ENCODE measurements at regions not wholly inside any gene's neighbourhood (a gene's known extent, or its start where the extent isn't known, plus 50 kb on each side); places are given as distances from the start of the nearest gene placed in this dataset.
"Not testable (repeated sequence)": the region's sequence is repeated elsewhere in the genome, so short reads cannot be mapped to it uniquely, and the experiment has no call there.

DNA sequence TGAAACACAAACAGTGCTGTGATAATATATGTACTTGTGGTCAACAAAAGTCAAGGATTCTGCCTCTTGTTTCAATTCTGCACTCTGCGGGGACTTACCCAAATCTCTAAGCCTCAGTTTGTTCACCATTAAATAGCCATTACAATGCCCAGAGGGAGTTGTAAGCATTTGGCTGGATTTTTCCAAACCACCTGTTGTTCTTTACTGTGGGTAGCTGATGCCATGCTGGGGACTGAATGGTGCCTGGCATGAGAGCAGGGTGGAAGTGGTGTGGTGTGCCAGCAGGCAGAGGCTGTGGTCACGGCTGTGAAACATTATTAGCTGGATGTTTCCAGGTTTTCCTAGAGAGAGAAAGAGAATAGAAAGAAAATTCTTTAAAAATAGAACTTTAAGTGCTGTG is 60.7 kb upstream of the PAK3 start:
- intact Hi-C loops (cut with micrococcal nuclease; ENCODE audit: unreplicated experiment) (no loop called here), in situ Hi-C loops (cut with HindIII; ENCODE audit: low pct_unique_long_range_greater_than_20kb, low sequenced_read_pairs) (no loop called here)
- ChIA-PET POLR2A (no interaction called here), CTCF (no interaction called here)
- Histone ChIP-seq H3K4me1 (ENCODE audit: control insufficient read depth, insufficient read depth, low read length) (no peaks in the 10 kb centered on the region), H3K9me3 (ENCODE audit: control insufficient read depth, insufficient read depth, low read depth, low read length) (no peaks in the 10 kb centered on the region), H3K4me3 (ENCODE audit: low read depth in 2 of 2, low read length in 2 of 2) (no peak overlapping the region), H3K36me3 (ENCODE audit: control insufficient read depth, insufficient read depth, low read length) (no peaks in the 10 kb centered on the region), H3K27ac (ENCODE audit: low read length) (no peak overlapping the region), H3K27me3 (ENCODE audit: control insufficient read depth, insufficient read depth, low read length) (no peaks in the 10 kb centered on the region)
- ATAC-seq (no peak), DNase-seq (ENCODE audit: low read depth, low spot score) (no peak)
- no TSS peak for BruUV-seq (replicated peaks)
- TF ChIP-seq, protein P1, sequence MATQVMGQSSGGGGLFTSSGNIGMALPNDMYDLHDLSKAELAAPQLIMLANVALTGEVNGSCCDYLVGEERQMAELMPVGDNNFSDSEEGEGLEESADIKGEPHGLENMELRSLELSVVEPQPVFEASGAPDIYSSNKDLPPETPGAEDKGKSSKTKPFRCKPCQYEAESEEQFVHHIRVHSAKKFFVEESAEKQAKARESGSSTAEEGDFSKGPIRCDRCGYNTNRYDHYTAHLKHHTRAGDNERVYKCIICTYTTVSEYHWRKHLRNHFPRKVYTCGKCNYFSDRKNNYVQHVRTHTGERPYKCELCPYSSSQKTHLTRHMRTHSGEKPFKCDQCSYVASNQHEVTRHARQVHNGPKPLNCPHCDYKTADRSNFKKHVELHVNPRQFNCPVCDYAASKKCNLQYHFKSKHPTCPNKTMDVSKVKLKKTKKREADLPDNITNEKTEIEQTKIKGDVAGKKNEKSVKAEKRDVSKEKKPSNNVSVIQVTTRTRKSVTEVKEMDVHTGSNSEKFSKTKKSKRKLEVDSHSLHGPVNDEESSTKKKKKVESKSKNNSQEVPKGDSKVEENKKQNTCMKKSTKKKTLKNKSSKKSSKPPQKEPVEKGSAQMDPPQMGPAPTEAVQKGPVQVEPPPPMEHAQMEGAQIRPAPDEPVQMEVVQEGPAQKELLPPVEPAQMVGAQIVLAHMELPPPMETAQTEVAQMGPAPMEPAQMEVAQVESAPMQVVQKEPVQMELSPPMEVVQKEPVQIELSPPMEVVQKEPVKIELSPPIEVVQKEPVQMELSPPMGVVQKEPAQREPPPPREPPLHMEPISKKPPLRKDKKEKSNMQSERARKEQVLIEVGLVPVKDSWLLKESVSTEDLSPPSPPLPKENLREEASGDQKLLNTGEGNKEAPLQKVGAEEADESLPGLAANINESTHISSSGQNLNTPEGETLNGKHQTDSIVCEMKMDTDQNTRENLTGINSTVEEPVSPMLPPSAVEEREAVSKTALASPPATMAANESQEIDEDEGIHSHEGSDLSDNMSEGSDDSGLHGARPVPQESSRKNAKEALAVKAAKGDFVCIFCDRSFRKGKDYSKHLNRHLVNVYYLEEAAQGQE (IDR thresholded peaks at IDR 0.05; ENCODE audit: insufficient read depth in 1 of 2, low read depth in 2 of 2, low read length in 1 of 2), result no peak
- TF ChIP-seq TCF7L2 (IDR thresholded peaks at IDR 0.05; ENCODE audit: low read depth, low read length), result no peak
- no peak for TF ChIP-seq POLR2AphosphoS5 (IDR thresholded peaks at IDR 0.05; ENCODE audit: low read depth, low read length)
- no peak for TF ChIP-seq SIN3A (IDR thresholded peaks at IDR 0.05; ENCODE audit: borderline replicate concordance, insufficient read depth, low read depth, low read length)
- TF ChIP-seq, protein P2, sequence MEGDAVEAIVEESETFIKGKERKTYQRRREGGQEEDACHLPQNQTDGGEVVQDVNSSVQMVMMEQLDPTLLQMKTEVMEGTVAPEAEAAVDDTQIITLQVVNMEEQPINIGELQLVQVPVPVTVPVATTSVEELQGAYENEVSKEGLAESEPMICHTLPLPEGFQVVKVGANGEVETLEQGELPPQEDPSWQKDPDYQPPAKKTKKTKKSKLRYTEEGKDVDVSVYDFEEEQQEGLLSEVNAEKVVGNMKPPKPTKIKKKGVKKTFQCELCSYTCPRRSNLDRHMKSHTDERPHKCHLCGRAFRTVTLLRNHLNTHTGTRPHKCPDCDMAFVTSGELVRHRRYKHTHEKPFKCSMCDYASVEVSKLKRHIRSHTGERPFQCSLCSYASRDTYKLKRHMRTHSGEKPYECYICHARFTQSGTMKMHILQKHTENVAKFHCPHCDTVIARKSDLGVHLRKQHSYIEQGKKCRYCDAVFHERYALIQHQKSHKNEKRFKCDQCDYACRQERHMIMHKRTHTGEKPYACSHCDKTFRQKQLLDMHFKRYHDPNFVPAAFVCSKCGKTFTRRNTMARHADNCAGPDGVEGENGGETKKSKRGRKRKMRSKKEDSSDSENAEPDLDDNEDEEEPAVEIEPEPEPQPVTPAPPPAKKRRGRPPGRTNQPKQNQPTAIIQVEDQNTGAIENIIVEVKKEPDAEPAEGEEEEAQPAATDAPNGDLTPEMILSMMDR (IDR thresholded peaks at IDR 0.05), result no peak

DNA sequence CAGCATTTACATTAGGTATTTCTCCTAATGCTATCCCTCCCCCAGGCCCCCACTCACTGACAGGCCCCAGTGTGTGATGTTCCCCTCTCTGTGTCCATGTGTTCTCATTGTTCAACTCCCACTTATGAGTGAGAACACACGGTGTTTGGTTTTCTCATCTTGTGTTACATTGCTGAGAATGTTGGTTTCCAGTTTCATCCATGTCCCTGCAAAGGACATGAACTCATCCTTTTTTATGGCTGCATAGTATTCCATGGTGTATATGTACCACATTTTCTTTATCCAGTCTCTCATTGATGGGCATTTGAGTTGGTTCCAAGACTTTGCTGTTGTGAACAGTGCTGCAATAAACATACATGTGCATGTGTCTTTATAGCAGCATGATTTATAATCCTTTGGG is 73.0 kb upstream of the PAK3 start:
- POLR2A ChIA-PET; H3K9me3 ChIP-seq (ENCODE audit: control insufficient read depth, insufficient read depth, low read depth, low read length); ATAC-seq; intact Hi-C loops (cut with micrococcal nuclease; ENCODE audit: unreplicated experiment); DNase-seq (ENCODE audit: low read depth, low spot score); H3K27ac ChIP-seq (ENCODE audit: low read length); H3K27me3 ChIP-seq (ENCODE audit: control insufficient read depth, insufficient read depth, low read length); in situ Hi-C loops (cut with HindIII; ENCODE audit: low pct_unique_long_range_greater_than_20kb, low sequenced_read_pairs); H3K4me3 ChIP-seq (ENCODE audit: low read depth in 2 of 2, low read length in 2 of 2); BruUV-seq (replicated peaks); H3K36me3 ChIP-seq (ENCODE audit: control insufficient read depth, insufficient read depth, low read length); H3K4me1 ChIP-seq (ENCODE audit: control insufficient read depth, insufficient read depth, low read length); CTCF ChIA-PET: not testable (repeated sequence)

GRCh38 chrX:111020283-111020682 is 75.7 kb upstream of the PAK3 start:
- ATAC-seq (no peak), DNase-seq (ENCODE audit: low read depth, low spot score) (no peak)
- ChIA-PET CTCF (no interaction called here), POLR2A (no interaction called here)
- Histone ChIP-seq H3K9me3 (ENCODE audit: control insufficient read depth, insufficient read depth, low read depth, low read length) (no peaks in the 10 kb centered on the region), H3K36me3 (ENCODE audit: control insufficient read depth, insufficient read depth, low read length) (no peaks in the 10 kb centered on the region), H3K4me3 (ENCODE audit: low read depth in 2 of 2, low read length in 2 of 2) (no peak overlapping the region), H3K4me1 (ENCODE audit: control insufficient read depth, insufficient read depth, low read length) (no peaks in the 10 kb centered on the region), H3K27ac (ENCODE audit: low read length) (no peak overlapping the region), H3K27me3 (ENCODE audit: control insufficient read depth, insufficient read depth, low read length) (no peaks in the 10 kb centered on the region)
- TF ChIP-seq, protein P2 (IDR thresholded peaks at IDR 0.05), result no peak
- TF ChIP-seq TCF7L2 (IDR thresholded peaks at IDR 0.05; ENCODE audit: low read depth, low read length) (no peak), POLR2AphosphoS5 (IDR thresholded peaks at IDR 0.05; ENCODE audit: low read depth, low read length) (no peak), SIN3A (IDR thresholded peaks at IDR 0.05; ENCODE audit: borderline replicate concordance, insufficient read depth, low read depth, low read length) (no peak)
- TF ChIP-seq, protein P1 (IDR thresholded peaks at IDR 0.05; ENCODE audit: insufficient read depth in 1 of 2, low read depth in 2 of 2, low read length in 1 of 2), result no peak
- intact Hi-C loops (cut with micrococcal nuclease; ENCODE audit: unreplicated experiment), result no loop called here
- in situ Hi-C loops (cut with HindIII; ENCODE audit: low pct_unique_long_range_greater_than_20kb, low sequenced_read_pairs), result no loop called here
- BruUV-seq (replicated peaks), result no TSS peak

All from Panc1 (cell line).